ENCODE measurements at regions not wholly inside any gene's neighbourhood (a gene's known extent, or its start where the extent isn't known, plus 50 kb on each side); places are given as distances from the start of the nearest gene placed in this dataset.

GRCh38 chr6:21414065-21414464 is 179.5 kb upstream of the SOX4 start:
- in situ Hi-C loops (cut with MboI; ENCODE audit: low sequenced_read_pairs, unreplicated experiment): no loop called here
- no peak for DNase-seq (ENCODE audit: low spot score)
- no peak for TF ChIP-seq CTCF (IDR thresholded peaks at IDR 0.05; ENCODE audit: borderline replicate concordance, control extremely low read depth, extremely low read depth, insufficient read depth, missing control alignments)

- no peak for TF ChIP-seq CTCF (IDR thresholded peaks at IDR 0.05; ENCODE audit: borderline replicate concordance, control extremely low read depth, extremely low read depth, insufficient read depth, missing control alignments)
Measured at GRCh38 chr6:21420146-21420878, 173.2 kb upstream of the SOX4 start.

GRCh38 chr6:21420926-21421325 is 172.6 kb upstream of the SOX4 start:
- no peak for DNase-seq (ENCODE audit: low spot score)
- in situ Hi-C loops (cut with MboI; ENCODE audit: low sequenced_read_pairs, unreplicated experiment): no loop called here
- no peak for TF ChIP-seq CTCF (IDR thresholded peaks at IDR 0.05; ENCODE audit: borderline replicate concordance, control extremely low read depth, extremely low read depth, insufficient read depth, missing control alignments)

More at GRCh38 chr6:21420146-21420878, 173.2 kb upstream of the SOX4 start:
- DNase-seq (ENCODE audit: low spot score): no peak
- in situ Hi-C loops (cut with MboI; ENCODE audit: low sequenced_read_pairs, unreplicated experiment): no loop called here

- in situ Hi-C loops (cut with MboI; ENCODE audit: low sequenced_read_pairs, unreplicated experiment): no loop called here
- TF ChIP-seq CTCF (IDR thresholded peaks at IDR 0.05; ENCODE audit: borderline replicate concordance, control extremely low read depth, extremely low read depth, insufficient read depth, missing control alignments): no peak
- DNase-seq (ENCODE audit: low spot score): no peak
Measured at GRCh38 chr6:21423106-21423854, 170.3 kb upstream of the SOX4 start.

GRCh38 chr6:21426841-21427490 is 166.6 kb upstream of the SOX4 start:
- TF ChIP-seq CTCF (IDR thresholded peaks at IDR 0.05; ENCODE audit: borderline replicate concordance, control extremely low read depth, extremely low read depth, insufficient read depth, missing control alignments): no peak
- in situ Hi-C loops (cut with MboI; ENCODE audit: low sequenced_read_pairs, unreplicated experiment): no loop called here
- no peak for DNase-seq (ENCODE audit: low spot score)

GRCh38 chr6:21429291-21429690 is 164.3 kb upstream of the SOX4 start:
- in situ Hi-C loops (cut with MboI; ENCODE audit: low sequenced_read_pairs, unreplicated experiment): no loop called here
- DNase-seq (ENCODE audit: low spot score): no peak
- no peak for TF ChIP-seq CTCF (IDR thresholded peaks at IDR 0.05; ENCODE audit: borderline replicate concordance, control extremely low read depth, extremely low read depth, insufficient read depth, missing control alignments)
